Mucosa of descending colon (tissue), 3 donors: ENCODE measurements at regions not wholly inside any gene's neighbourhood (a gene's known extent, or its start where the extent isn't known, plus 50 kb on each side); places are given as distances from the start of the nearest gene placed in this dataset.

Source experiments
- ATAC-seq: fragments of 200-7000 bp; cut with Tn5 transposase; one replicate; pipeline ENCODE4 v1.9.1; 2020; ENCODE audit warnings: mild to moderate bottlenecking, moderate library complexity
- DNase-seq, 3 donors: peaks; one replicate each; pipeline ENCODE4 v3.0.0-alpha.2; 2020
- H3K36me3 ChIP-seq: fragments of 200-600 bp; one replicate; pipeline ENCODE4 v1.8.0; 2021; ENCODE audit warnings: low read depth, mild to moderate bottlenecking
- H3K4me1 ChIP-seq: fragments of 200-600 bp; one replicate; pipeline ENCODE4 v1.8.0; 2021; ENCODE audit warnings: low read depth, mild to moderate bottlenecking
- H3K4me3 ChIP-seq: fragments of 200-600 bp; one replicate; pipeline ENCODE4 v1.8.0; 2021; ENCODE audit warnings: mild to moderate bottlenecking
- H3K9me3 ChIP-seq: fragments of 200-600 bp; one replicate; pipeline ENCODE4 v1.8.0; 2021; ENCODE audit warnings: mild to moderate bottlenecking
- CTCF ChIP-seq: fragments of 200-600 bp; IDR thresholded peaks from one replicate; pipeline ENCODE4 v1.8.0; 2022; ENCODE audit warnings: antibody characterized with exemption, mild to moderate bottlenecking
- intact Hi-C, 2 donors: fragments of 100-400 bp; cut with DNase I in 1 of 2; cut with micrococcal nuclease in 1 of 2; formaldehyde crosslinking; loops; one replicate each; pipeline versions ENCODE4 v1.11.0 to v1.11.1; 2022; cut with DNase I, micrococcal nuclease
- donor health status: DM: no; HTN: no; CAD: no; lungs with moderate emphysema.
- donor health status: DM: no; HTN: no; CAD: no.
- donor health status: DM: no; HTN: yes; CAD: no.

- no peak overlapping the region for H3K4me3 ChIP-seq
- no peak for TF ChIP-seq CTCF
- no peaks in the 10 kb centered on the region for H3K36me3 ChIP-seq
- peaks cover 9% of the 10 kb centered on the region for H3K4me1 ChIP-seq
- ATAC-seq (peak; percentile 96), DNase-seq (peak in 1 of 3 donors; percentile 56)
- intact Hi-C loops, result no loop called here
- H3K9me3 ChIP-seq, result no peaks in the 10 kb centered on the region
Observed at GRCh38 chr2:82139979-82140611, 1835.5 kb upstream of the LRRTM1 start.

GRCh38 chr2:82137441-82137840 is 1832.9 kb upstream of the LRRTM1 start:
- Histone ChIP-seq H3K9me3 (no peaks in the 10 kb centered on the region), H3K36me3 (no peaks in the 10 kb centered on the region), H3K4me1 (peaks cover 9% of the 10 kb centered on the region), H3K4me3 (no peak overlapping the region)
- no peak for TF ChIP-seq CTCF
- ATAC-seq, result no peak
- intact Hi-C loops, result no loop called here
- no peak for DNase-seq

GRCh38 chr2:82128051-82128450 is 1823.5 kb upstream of the LRRTM1 start:
- no peak for TF ChIP-seq CTCF
- DNase-seq (no peak), ATAC-seq (no peak)
- H3K4me3 ChIP-seq, result no peak overlapping the region
- intact Hi-C loops, result no loop called here
- H3K4me1 ChIP-seq, result no peaks in the 10 kb centered on the region
- peaks cover 10% of the 10 kb centered on the region for H3K9me3 ChIP-seq
- no peaks in the 10 kb centered on the region for H3K36me3 ChIP-seq

GRCh38 chr2:82124629-82125028 is 1820.1 kb upstream of the LRRTM1 start:
- Histone ChIP-seq H3K9me3 (no peaks in the 10 kb centered on the region), H3K36me3 (no peaks in the 10 kb centered on the region), H3K4me1 (peaks cover 15% of the 10 kb centered on the region), H3K4me3 (no peak overlapping the region)
- intact Hi-C loops, result no loop called here
- ATAC-seq, result no peak
- no peak for DNase-seq
- TF ChIP-seq CTCF, result no peak

- intact Hi-C loops, result no loop called here
- no peak for DNase-seq
- ATAC-seq, result peak; percentile 87
Observed at GRCh38 chr2:82120654-82121053, 1816.1 kb upstream of the LRRTM1 start.

More at GRCh38 chr2:82120654-82121053, 1816.1 kb upstream of the LRRTM1 start:
- H3K36me3 ChIP-seq, result no peaks in the 10 kb centered on the region
- H3K4me3 ChIP-seq, result no peak overlapping the region
- H3K4me1 ChIP-seq, result peaks cover 15% of the 10 kb centered on the region
- no peak for TF ChIP-seq CTCF
- H3K9me3 ChIP-seq, result no peaks in the 10 kb centered on the region
